HG03060 (cell line): ENCODE measurements at regions not wholly inside any gene's neighbourhood (a gene's known extent, or its start where the extent isn't known, plus 50 kb on each side); places are given as distances from the start of the nearest gene placed in this dataset.
"Not testable (repeated sequence)": the region's sequence is repeated elsewhere in the genome, so short reads cannot be mapped to it uniquely, and the experiment has no call there.

Source experiments
- ATAC-seq: cut with Tn5 transposase; IDR thresholded peaks from one replicate; pipeline ENCODE4 v1.9.1; 2021; ENCODE audit warnings: low read depth, moderate number of reproducible peaks; ENCODE audit not compliant: unreplicated experiment

DNA sequence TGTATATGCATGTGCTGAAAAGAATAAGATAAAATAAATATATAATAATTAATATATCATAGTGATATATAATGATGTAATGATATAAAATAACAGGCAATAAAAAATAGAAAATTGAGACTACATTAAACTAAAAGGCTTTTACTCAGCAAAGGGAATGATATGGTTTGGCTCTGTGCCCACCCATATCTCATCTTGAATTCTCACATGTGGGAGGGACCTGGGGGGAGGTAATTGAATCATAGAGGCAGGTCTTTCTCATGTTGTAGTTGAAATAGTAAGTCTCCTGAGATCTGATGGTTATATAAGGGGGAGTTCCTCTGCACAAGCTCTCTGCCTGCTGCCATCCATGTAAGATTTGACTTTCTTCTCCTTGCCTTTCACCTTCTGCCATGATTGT lies 1550.9 kb upstream of the CDH6 start:
- ATAC-seq: no peak

DNA sequence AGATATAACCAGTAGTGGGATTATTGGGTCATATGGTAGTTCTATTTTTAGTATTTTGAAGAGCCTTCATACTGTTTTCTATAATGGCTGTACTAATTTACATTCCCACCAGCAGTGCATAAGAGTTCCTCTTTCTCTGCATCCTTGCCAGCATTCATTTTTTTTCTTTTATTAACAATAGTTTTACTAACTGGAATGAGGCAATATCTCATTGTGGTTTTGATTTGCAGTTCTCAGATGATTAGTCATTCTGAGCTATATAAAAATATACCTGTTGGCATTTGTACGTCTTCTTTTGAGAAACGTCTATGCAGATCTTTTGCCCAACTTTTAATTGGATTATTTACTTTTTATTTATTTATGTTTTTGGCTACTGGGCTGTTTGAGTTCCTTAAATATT lies 1579.3 kb upstream of the CDH6 start:
- ATAC-seq: no peak

DNA sequence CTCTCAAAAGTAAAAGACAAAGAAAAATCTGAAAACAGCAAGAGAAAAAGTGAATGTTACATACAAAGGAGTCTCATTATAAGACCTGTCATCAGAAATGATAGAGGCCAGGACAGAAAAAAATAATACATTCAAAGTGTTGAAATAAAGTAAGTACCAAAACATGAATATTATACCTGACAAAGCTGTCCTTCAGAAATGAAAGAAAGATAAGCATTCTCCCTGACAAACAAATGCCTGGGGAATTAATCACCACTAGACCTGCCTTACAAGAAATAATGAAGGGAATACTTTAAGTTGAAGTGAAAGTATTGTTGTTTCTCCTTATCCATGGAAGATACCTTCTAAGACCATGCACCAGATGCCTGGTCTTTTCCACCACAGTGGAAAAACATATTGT lies 1605.2 kb upstream of the CDH6 start:
- no peak for ATAC-seq

- no peak for ATAC-seq
These were observed 1605.7 kb upstream of the CDH6 start for GRCh38 chr5:29587832-29588231.

GRCh38 chr5:29568028-29568427 lies 1625.5 kb upstream of the CDH6 start:
- no peak for ATAC-seq

DNA sequence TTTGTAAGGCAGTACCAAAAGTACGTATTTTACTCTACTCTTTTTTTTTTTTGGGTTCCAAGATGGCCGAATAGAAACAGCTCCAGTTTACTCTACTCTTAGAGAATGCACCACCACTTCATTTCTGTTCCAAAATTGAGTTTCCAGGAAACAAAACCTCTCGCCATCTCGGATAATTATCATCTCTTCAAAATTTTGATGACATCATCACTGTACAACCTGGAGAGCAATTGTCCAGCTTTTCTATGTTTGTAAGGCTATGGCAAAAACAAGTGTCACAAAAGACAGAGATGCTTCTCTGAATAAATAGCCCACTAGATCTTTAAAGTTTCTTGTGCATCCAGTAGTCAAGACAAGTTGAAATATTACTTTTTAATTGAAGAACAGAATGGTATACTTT lies 1631.9 kb upstream of the CDH6 start:
- no peak for ATAC-seq

GRCh38 chr5:29550523-29550922 lies 1643.0 kb upstream of the CDH6 start:
- no peak for ATAC-seq

- no peak for ATAC-seq
These were observed 1645.2 kb upstream of the CDH6 start for GRCh38 chr5:29548262-29548661.

DNA sequence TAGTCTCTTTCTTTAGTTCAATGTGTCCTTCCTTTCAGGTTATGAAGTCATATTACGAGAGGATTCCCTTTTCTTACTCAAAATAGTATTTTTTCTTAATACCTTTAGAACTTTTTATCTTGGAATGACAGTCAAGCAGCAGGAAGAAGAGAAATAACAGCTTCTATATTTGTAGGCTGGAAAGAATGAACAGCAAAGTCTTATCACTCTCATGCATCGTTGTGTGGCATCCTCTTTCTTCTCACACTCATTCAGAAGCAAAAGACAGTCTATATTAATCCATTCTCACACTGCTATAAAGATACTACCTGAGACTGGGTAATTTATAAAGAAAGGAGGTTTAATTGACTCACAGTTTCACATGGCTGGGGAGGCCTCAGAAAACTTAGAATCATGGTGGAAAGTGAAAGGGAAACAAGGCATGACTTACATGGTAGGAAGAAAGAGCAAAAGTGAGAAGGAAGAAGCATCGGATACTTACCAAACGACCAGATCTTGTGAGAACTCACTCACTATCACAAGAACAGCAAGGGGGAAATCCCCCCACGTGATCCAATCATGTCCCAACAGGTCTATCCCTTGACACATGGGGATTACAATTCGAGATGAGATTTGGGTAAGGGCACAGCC lies 1646.1 kb upstream of the CDH6 start:
- no peak for ATAC-seq

DNA sequence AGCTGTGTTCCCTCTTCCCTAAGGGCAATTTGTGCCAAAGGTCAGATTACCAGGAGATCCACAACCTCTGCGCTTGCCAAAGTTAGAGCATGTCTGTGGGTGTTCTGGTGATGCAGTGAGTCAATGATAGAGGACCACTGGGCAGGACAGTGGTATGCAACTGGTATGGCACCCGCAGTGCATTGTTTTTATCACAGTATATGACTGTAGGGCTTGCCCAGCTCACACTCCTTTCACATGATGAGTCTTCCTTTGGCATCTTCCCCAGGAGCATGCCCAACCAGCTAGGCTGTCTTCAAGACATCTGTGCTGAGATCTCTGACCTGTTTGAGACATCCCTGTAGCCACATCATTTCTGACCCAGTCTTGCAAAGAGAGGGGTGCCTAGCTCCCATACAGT lies 1650.0 kb upstream of the CDH6 start:
- ATAC-seq: no peak

GRCh38 chr5:29524227-29524626 lies 1669.3 kb upstream of the CDH6 start:
- ATAC-seq: no peak

DNA sequence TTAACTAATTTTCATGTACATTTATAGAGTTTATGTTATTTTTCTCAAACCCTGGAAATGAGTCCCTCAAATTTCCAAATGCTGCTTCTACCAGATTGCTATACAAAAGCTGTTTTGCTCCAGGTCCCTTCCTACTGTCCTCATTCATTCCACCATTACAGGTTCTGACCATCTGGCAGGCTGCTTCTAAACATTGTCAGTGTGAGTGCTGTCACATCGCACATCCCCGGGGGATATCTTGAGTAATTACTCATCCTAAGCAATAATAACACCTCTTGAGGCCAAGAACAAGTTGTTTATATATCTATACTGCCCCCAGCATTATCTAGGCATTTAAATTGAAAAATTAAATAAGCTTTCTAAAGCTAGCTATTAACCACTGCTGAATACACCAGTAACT lies 1675.3 kb upstream of the CDH6 start:
- no peak for ATAC-seq

GRCh38 chr5:29516224-29516623 lies 1677.3 kb upstream of the CDH6 start:
- no peak for ATAC-seq

DNA sequence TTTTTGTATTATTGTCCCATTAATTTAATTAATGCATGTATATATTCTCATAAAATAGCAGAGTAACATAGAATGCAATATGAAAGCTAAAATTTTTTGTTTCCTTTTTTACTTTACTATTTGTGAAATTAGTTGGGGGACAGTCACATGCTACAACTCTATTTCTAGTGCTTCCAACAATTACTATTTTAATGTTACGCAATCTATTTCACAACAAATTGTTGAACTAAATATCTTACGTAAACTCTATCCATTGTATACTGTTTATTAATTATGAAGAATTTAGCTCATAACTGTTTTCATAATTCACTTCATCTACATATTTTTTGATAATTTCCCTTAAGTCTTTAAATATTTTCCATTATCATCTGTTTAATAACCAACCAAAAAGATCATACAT lies 1685.4 kb upstream of the CDH6 start:
- ATAC-seq: no peak

GRCh38 chr5:29504411-29504810 lies 1689.1 kb upstream of the CDH6 start:
- ATAC-seq: no peak

DNA sequence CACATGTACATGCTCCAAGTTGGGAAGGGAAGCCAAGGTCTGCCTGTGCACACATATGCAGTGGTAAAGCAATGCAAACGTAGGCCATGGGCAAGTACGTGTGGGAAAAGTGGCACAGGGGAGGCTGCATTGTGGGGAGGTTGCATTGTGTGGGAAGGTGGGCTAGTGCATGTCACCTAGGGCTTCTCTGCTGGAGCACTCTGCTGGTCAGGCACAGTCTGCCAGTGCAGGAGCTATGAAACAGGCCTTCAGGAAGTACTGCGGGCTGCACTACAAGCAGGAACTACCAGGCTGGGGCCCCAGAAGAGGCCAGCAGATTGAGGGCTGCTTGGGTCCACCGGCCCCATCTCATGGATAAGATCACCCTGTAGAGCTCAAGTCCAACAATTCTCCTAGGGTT lies 1694.6 kb upstream of the CDH6 start:
- ATAC-seq: no peak

DNA sequence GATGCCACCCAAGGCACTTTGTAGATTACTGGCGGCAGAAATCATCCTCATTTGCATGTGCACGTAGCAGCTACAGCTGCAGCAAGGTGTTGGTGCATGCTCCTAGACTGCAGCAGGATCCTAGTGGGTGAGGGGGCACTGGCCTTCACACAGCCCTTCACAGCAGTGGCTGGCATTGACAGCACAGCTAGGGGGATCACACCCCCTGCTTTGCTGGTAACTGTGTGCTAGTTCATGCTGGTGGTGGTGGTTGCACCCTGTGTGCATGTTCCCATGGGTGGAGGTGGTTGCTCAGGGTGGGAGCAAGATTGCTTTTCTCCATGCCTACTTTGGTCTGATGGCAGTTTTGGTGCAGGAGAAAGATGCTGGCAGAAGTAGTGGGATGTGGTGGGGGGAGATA lies 1695.1 kb upstream of the CDH6 start:
- no peak for ATAC-seq

DNA sequence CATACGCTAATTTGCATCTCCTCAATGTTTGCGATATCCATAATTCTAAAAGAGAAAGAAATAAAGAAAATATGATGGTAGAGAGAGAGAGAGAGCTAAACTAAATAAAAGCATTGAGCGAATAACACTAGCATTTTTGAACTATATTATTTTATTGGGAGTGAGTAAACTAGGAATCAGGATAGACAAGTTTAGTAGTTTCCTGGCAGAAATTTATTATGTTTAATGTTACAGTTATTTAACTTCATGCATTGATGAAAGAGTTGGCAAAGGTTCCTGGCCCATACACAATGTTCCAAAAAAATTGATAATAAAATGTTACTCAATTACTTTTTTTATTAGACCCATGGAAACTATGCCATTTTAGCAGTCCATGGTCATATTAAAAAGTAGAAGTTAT lies 1708.2 kb upstream of the CDH6 start:
- no peak for ATAC-seq

- ATAC-seq: no peak
These were observed 1723.9 kb upstream of the CDH6 start for GRCh38 chr5:29469581-29469980.

DNA sequence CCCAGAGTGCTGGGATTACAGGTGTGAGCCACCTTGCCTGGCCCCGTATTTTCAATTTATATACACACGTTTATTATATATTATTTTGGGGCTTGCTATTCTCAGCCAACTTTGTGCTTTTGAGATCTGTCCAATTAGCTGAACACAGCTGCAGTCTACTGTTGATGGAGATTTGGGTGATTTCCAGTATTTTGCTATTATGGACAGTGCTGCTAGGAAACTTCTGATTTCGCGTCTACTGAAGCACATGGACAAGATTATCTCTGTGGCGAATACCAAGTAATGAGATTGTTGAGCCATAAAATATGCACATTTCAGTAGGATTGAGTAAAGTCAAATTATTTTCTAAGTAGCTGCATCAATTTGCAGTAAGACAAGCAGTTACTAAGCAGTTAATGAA lies 1731.2 kb upstream of the CDH6 start:
- ATAC-seq: no peak

DNA sequence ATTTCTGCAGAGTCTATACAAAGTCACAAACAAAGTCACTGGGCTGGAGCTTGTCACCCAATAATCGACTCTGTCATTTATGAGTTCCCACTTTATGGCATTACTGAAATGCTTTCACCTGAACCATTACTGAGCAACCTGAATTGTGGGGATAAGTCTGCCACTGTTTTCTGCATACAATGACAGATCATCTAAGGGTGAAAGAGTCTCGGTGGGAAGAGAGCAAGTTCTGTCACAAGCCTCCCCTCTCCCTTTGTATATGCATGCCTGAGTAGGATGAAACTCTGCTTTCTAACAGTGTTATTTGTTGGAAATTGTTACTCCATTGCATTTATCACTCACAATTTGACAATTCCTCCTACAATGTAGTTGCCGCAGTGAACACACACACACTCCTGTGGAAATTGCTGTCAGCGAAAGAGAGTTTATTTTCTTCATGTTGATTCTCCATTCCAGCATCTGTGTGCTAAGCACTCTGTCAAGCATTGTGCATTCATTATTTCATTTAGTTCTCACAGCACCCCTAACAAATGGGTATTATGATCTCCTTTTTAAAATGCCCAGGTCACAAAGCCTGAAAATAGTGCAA lies 1732.4 kb upstream of the CDH6 start:
- no peak for ATAC-seq

- ATAC-seq: not testable (repeated sequence)
These were observed 1742.5 kb upstream of the CDH6 start for GRCh38 chr5:29451004-29451403.

DNA sequence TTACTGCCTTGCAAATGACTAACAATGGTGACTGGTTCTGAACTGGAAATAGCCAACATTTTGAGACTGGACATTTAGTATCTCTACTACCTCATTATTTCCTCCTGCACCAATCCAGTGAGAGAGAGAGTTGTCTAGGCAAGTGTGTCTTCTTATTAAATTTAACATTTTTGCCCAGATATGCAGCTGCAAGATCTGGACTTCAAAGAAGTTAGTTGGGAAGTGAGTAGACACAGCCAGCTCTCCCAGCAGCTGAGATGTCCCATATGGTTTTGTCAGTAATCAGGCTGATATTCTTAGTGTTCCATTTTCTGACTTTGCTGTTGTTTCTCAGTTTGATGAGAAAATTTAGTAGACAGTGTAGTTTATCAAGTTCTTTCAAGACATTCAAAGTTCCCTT lies 1778.8 kb upstream of the CDH6 start:
- no peak for ATAC-seq
